H1 (cell line): ENCODE measurements at regions not wholly inside any gene's neighbourhood (a gene's known extent, or its start where the extent isn't known, plus 50 kb on each side); places are given as distances from the start of the nearest gene placed in this dataset.

Source experiments
- CTCF ChIA-PET: fragments of 300-600 bp; sonication (Branson Sonifier 250); formaldehyde crosslinking; loops from one replicate; lab custom pipeline; 2021; ENCODE audit not compliant: partially characterized antibody; lab: Charles Lee
- POLR2A ChIA-PET: fragments of 300-600 bp; sonication (Branson Sonifier 250); formaldehyde crosslinking; loops from one replicate; lab custom pipeline; 2021; ENCODE audit warnings: inconsistent platforms; ENCODE audit not compliant: partially characterized antibody; lab: Charles Lee
- DNase-seq, 2 experiments: peaks; one replicate each; pipeline versions ENCODE4 v3.0.0 to v3.0.0-alpha.2; 2010 to 2022; ENCODE audit warnings: low spot score in 2 of 2, low read depth in 1 of 2, mixed read lengths in 1 of 2
- FAIRE-seq: peaks from 2 replicates; lab custom pipeline; 2011; peaks lifted over from hg19 to GRCh38; lab: Jason Lieb, UNC
- H2AFZ ChIP-seq: 2 replicates; pipeline ENCODE4 v1.8.1; 2012; ENCODE audit warnings: low read length, inconsistent platforms
- H2AK5ac ChIP-seq: 2 replicates; pipeline ENCODE4 v1.6.1; 2013; ENCODE audit warnings: low read depth, low read length
- H2BK120ac ChIP-seq: replicated peaks from 2 replicates; pipeline ENCODE3; 2013; ENCODE audit warnings: low read depth, low read length, inconsistent platforms
- H2BK12ac ChIP-seq: 2 replicates; pipeline ENCODE4 v1.6.1; 2013; ENCODE audit warnings: low read depth, low read length
- H2BK15ac ChIP-seq: 2 replicates; pipeline ENCODE4 v1.6.1; 2013; ENCODE audit warnings: low read length
- H2BK20ac ChIP-seq: 2 replicates; pipeline ENCODE4 v1.6.1; 2013; ENCODE audit warnings: low read length
- H2BK5ac ChIP-seq: 2 replicates; pipeline ENCODE4 v1.6.1; 2013; ENCODE audit warnings: low read depth, low read length
- H3K14ac ChIP-seq: 2 replicates; pipeline ENCODE4 v1.6.1; 2013; ENCODE audit warnings: inconsistent platforms; ENCODE audit not compliant: insufficient read length
- H3K18ac ChIP-seq: 2 replicates; pipeline ENCODE4 v1.6.1; 2013; ENCODE audit warnings: low read length; ENCODE audit errors: extremely low read depth
- H3K23ac ChIP-seq: 2 replicates; pipeline ENCODE4 v1.6.1; 2013; ENCODE audit warnings: inconsistent platforms; ENCODE audit not compliant: insufficient read length
- H3K23me2 ChIP-seq: 2 replicates; pipeline ENCODE4 v1.6.1; 2013; ENCODE audit warnings: low read depth, low read length
- H3K27ac ChIP-seq: 2 replicates; pipeline ENCODE4 v1.6.1; 2011; ENCODE audit warnings: low read depth, low read length, inconsistent platforms
- H3K27me3 ChIP-seq, 4 experiments: replicated peaks in 1 of 4; 1 replicate in 1 of 4; 2 replicates in 3 of 4; pipeline versions ENCODE4 v1.6.1 to v1.8.1; 2011 to 2013; ENCODE audit warnings: low read length in 3 of 4, mild to moderate bottlenecking in 3 of 4, inconsistent platforms in 2 of 4, mixed read lengths in 2 of 4, moderate library complexity in 1 of 4; ENCODE audit not compliant: control insufficient read depth in 3 of 4, insufficient read depth in 3 of 4; ENCODE audit errors: extremely low read depth in 1 of 4
- H3K36me3 ChIP-seq, 4 experiments: 2 replicates each; pipeline versions ENCODE4 v1.6.1 to v1.8.1; 2011 to 2013; ENCODE audit warnings: mild to moderate bottlenecking in 4 of 4, low read length in 3 of 4, moderate library complexity in 2 of 4, control low read depth in 1 of 4, inconsistent platforms in 1 of 4; ENCODE audit not compliant: insufficient read depth in 4 of 4, control insufficient read depth in 2 of 4
- H3K4ac ChIP-seq: replicated peaks from 2 replicates; pipeline ENCODE3; 2013; ENCODE audit warnings: low read length, low read depth, mixed read lengths, inconsistent platforms; ENCODE audit not compliant: insufficient read length
- H3K4me1 ChIP-seq, 4 experiments: replicated peaks in 1 of 4; 1 replicate in 1 of 4; 2 replicates in 3 of 4; pipeline versions ENCODE4 v1.6.1 to v1.8.1; 2011 to 2013; ENCODE audit warnings: low read length in 3 of 4, inconsistent platforms in 2 of 4, mixed read lengths in 1 of 4; ENCODE audit not compliant: insufficient read depth in 4 of 4, control insufficient read depth in 3 of 4
- H3K4me2 ChIP-seq, 2 experiments: 2 replicates each; pipeline versions ENCODE4 v1.6.1 to v1.8.1; 2011 to 2013; ENCODE audit warnings: low read depth in 2 of 2, low read length in 2 of 2, control low read depth in 1 of 2, inconsistent platforms in 1 of 2, mild to moderate bottlenecking in 1 of 2; ENCODE audit not compliant: insufficient read depth in 1 of 2
- H3K4me3 ChIP-seq, 4 experiments: fragments of 200-600, 300-600 bp in 1 of 4; sonication (generic), shearing (Covaris generic), sonication (Bioruptor Twin) in 1 of 4; 2 replicates each; pipeline versions ENCODE4 v1.5.1 to v1.8.1; 2011 to 2016; ENCODE audit warnings: low read length in 4 of 4, low read depth in 3 of 4, control low read depth in 2 of 4, inconsistent platforms in 2 of 4, mild to moderate bottlenecking in 2 of 4, mixed read lengths in 1 of 4, moderate library complexity in 1 of 4; ENCODE audit not compliant: insufficient read depth in 2 of 4; ENCODE audit errors: extremely low read depth in 1 of 4
- H3K56ac ChIP-seq: replicated peaks from 2 replicates; pipeline ENCODE3; 2013; ENCODE audit warnings: low read depth, mild to moderate bottlenecking, mixed read lengths, low read length, inconsistent platforms; ENCODE audit not compliant: insufficient read length
- H3K79me1 ChIP-seq: 2 replicates; pipeline ENCODE4 v1.6.1; 2013; ENCODE audit warnings: low read depth, low read length, control low read depth
- H3K79me2 ChIP-seq, 2 experiments: 2 replicates each; pipeline versions ENCODE4 v1.6.1 to v1.8.1; 2012 to 2013; ENCODE audit warnings: low read length in 2 of 2, mild to moderate bottlenecking in 2 of 2, inconsistent platforms in 1 of 2; ENCODE audit not compliant: insufficient read depth in 2 of 2, control insufficient read depth in 1 of 2
- H3K9ac ChIP-seq, 4 experiments: replicated peaks in 1 of 4; 1 replicate in 1 of 4; 2 replicates in 3 of 4; pipeline versions ENCODE4 v1.6.1 to v1.8.1; 2011 to 2013; ENCODE audit warnings: low read depth in 3 of 4, low read length in 3 of 4, control low read depth in 2 of 4, mild to moderate bottlenecking in 2 of 4, moderate library complexity in 2 of 4, inconsistent platforms in 1 of 4; ENCODE audit errors: extremely low read depth in 1 of 4
- H3K9me3 ChIP-seq, 2 experiments: 2 replicates each; pipeline versions ENCODE4 v1.6.1 to v1.8.1; 2012 to 2013; ENCODE audit warnings: mild to moderate bottlenecking in 2 of 2, moderate library complexity in 2 of 2, control low read depth in 1 of 2, inconsistent platforms in 1 of 2, low read depth in 1 of 2, low read length in 1 of 2, mixed read lengths in 1 of 2; ENCODE audit not compliant: insufficient read depth in 2 of 2
- H4K20me1 ChIP-seq, 2 experiments: replicated peaks in 1 of 2; 2 replicates each; pipeline versions ENCODE3 to v1.8.1; 2011 to 2013; ENCODE audit warnings: inconsistent platforms in 2 of 2, low read length in 2 of 2, mild to moderate bottlenecking in 1 of 2; ENCODE audit not compliant: insufficient read depth in 2 of 2, control insufficient read depth in 1 of 2
- H4K5ac ChIP-seq: 2 replicates; pipeline ENCODE4 v1.6.1; 2013; ENCODE audit warnings: low read length, low read depth, mixed read lengths, inconsistent platforms; ENCODE audit not compliant: insufficient read length
- H4K8ac ChIP-seq: 2 replicates; pipeline ENCODE4 v1.8.0; 2013; ENCODE audit warnings: mild to moderate bottlenecking, moderate library complexity, low read length, inconsistent platforms; ENCODE audit not compliant: insufficient read depth; ENCODE audit errors: extremely low read depth
- H4K91ac ChIP-seq: replicated peaks from 2 replicates; pipeline ENCODE3; 2013; ENCODE audit warnings: low read length, mixed read lengths, inconsistent platforms; ENCODE audit not compliant: insufficient read length
- ASH2L ChIP-seq: fragments of 200-600, 300-600 bp; sonication (generic); IDR thresholded peaks from one replicate; pipeline ENCODE4 v1.7.1; 2017; ENCODE audit warnings: low read length
- BRCA1 ChIP-seq: IDR thresholded peaks from 2 replicates; pipeline ENCODE4 v1.6.1; 2012; ENCODE audit warnings: low read depth, low read length, improper control_type of control experiment
- CTBP2 ChIP-seq: IDR thresholded peaks from 2 replicates; pipeline ENCODE4 v1.7.0; 2011; ENCODE audit warnings: borderline replicate concordance, mild to moderate bottlenecking, moderate library complexity, mixed read lengths, low read length; ENCODE audit not compliant: insufficient read depth, insufficient read length
- HDAC6 ChIP-seq: IDR thresholded peaks from one replicate; pipeline ENCODE4 v1.7.1; 2012; ENCODE audit warnings: low read depth, mild to moderate bottlenecking, inconsistent platforms, low read length, moderate library complexity
- JUN ChIP-seq: IDR thresholded peaks from 2 replicates; pipeline ENCODE4 v1.6.1; 2011; ENCODE audit warnings: low read depth, mild to moderate bottlenecking, improper control_type of control experiment, low read length
- KDM4A ChIP-seq: IDR thresholded peaks from one replicate; pipeline ENCODE4 v1.7.1; 2012; ENCODE audit warnings: low read depth, mild to moderate bottlenecking, moderate library complexity, low read length, inconsistent platforms; ENCODE audit not compliant: severe bottlenecking
- POU5F1 ChIP-seq: IDR thresholded peaks from 2 replicates; pipeline ENCODE4 v1.6.1; 2011; ENCODE audit warnings: low read depth, mild to moderate bottlenecking, low read length, moderate library complexity
- RAD21 ChIP-seq, 2 experiments: IDR thresholded peaks in 1 of 2; conservative IDR thresholded peaks in 1 of 2; 2 replicates each; pipeline ENCODE4 v1.6.1; 2011; ENCODE audit warnings: low read depth in 2 of 2, low read length in 2 of 2, improper control_type of control experiment in 1 of 2, inconsistent platforms in 1 of 2, mild to moderate bottlenecking in 1 of 2, moderate library complexity in 1 of 2
- YY1 ChIP-seq: IDR thresholded peaks from 2 replicates; pipeline ENCODE4 v1.6.1; 2011; ENCODE audit warnings: low read depth, mild to moderate bottlenecking, low read length
- WGBS, 2 experiments: shearing (Covaris generic) in 1 of 2; methylation state at CpG; one replicate each; pipeline versions ENCODE4 v1.1.6 to v1.1.7; 2013 to 2015; ENCODE audit warnings: low lambda C conversion rate in 2 of 2, mixed read lengths in 2 of 2, inconsistent platforms in 1 of 2, low coverage in 1 of 2, missing lambda C conversion rate in 1 of 2; ENCODE audit not compliant: insufficient replicate concordance in 2 of 2, insufficient coverage in 1 of 2, insufficient read length in 1 of 2; ENCODE audit errors: extremely low coverage in 1 of 2, missing lambda C conversion rate in 1 of 2; 5-methylcytosine and 5-hydroxymethylcytosine counted together
- TF ChIP-seq, protein P1 (sequence below): IDR thresholded peaks from 2 replicates; pipeline ENCODE4 v1.6.1; 2012; ENCODE audit warnings: inconsistent platforms

DNA sequence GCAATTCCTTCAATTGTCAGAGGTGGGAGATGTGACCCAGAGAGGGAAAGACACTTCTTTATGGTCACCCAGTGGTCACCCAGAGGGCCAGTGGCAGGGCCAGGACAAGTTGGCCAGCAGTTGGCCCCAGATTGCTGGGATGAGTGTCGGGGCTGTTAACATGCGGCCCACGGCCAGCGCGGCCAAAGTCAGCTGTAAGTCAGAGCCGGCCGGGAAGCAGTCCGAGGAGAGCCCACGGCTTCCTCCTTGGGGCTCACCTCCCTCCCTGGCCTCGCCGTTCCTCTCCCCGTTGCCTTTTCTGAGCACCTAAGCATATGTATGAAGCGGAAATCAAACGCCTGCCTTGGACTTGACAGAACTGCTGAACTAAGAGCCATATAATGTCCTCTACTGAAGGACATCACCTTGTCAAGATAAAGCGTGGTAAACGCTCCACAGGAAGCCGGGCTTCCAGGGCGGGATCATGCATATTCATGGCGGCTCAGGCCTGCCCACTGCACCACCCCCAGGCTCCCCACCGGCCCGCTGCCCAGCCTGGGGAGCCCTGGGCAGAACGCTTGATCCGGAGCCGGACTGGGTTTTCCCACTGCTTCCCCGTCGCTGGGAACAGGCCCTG lies 245.4 kb upstream of the POU3F1 start:
- peak overlapping the region; percentile 90; the same call in 1 of the 2 replicates for H2AFZ ChIP-seq
- H4K20me1 ChIP-seq = no peaks in the 10 kb centered on the region
- no peak overlapping the region for H3K56ac ChIP-seq
- H3K23ac ChIP-seq = no peak overlapping the region
- H4K5ac ChIP-seq = peak overlapping the region; percentile 34
- no peak overlapping the region; a peak in 1 of 7 replicates for H3K9ac ChIP-seq
- H4K8ac ChIP-seq = 0 out of 2 replicates have a peak overlapping the region, but pooled peaks have one; percentile 29
- CTCF ChIA-PET = interaction anchor here (1.0 to 1.2 kb wide), 3 partner anchors 11 to 111 kb away, joined by 3 read pairs; no protein-coding TSS in a partner anchor
- peak overlapping the region; percentile 74 for H2BK20ac ChIP-seq
- peak overlapping the region; percentile 9 for H3K4ac ChIP-seq
- no peak overlapping the region for H3K27ac ChIP-seq
- 0 out of 4 replicates have a peak, but pooled peaks cover 0 to 3% of the 10 kb centered on the region in 2 experiments for H3K9me3 ChIP-seq
- H3K4me3 ChIP-seq = peak overlapping the region in 2 of 4 experiments; percentile 11 to 36; a peak in 3 of 8 replicates
- H2BK15ac ChIP-seq = peak overlapping the region; percentile 84; the same call in 1 of the 2 replicates
- H3K4me1 ChIP-seq = peaks cover 11 to 19% (median 13%) of the 10 kb centered on the region in 4 experiments
- WGBS, 2 experiments = 30% methylated on average over 21 of the region's 26 CpGs; no CpG with 5 or more reads in 1 of the 2 experiments
- H4K91ac ChIP-seq = peak overlapping the region; percentile 58
- H3K4me2 ChIP-seq = peak overlapping the region; percentile 55 to 59
- POLR2A ChIA-PET = interaction anchor here (0.9 to 1.7 kb wide), 3 partner anchors 132 to 200 kb away, joined by 3 to 5 read pairs (median 3); no protein-coding TSS in a partner anchor
- H3K14ac ChIP-seq = no peak overlapping the region
- H3K18ac ChIP-seq = peak overlapping the region; percentile 93
- peak overlapping the region; percentile 25 for H2BK120ac ChIP-seq
- H2AK5ac ChIP-seq = no peak overlapping the region
- no peaks in the 10 kb centered on the region; a peak in 1 of 7 replicates for H3K27me3 ChIP-seq
- no peaks in the 10 kb centered on the region for H3K79me1 ChIP-seq
- H2BK12ac ChIP-seq = peak overlapping the region; percentile 86; the same call in 1 of the 2 replicates
- H3K36me3 ChIP-seq = no peaks in the 10 kb centered on the region
- no peaks in the 10 kb centered on the region for H3K79me2 ChIP-seq
- no peaks in the 10 kb centered on the region for H3K23me2 ChIP-seq
- peak overlapping the region; percentile 87; the same call in 1 of the 2 replicates for H2BK5ac ChIP-seq
- DNase-seq (peak in 1 of 2 experiments; percentile 66), FAIRE-seq (peak; percentile 84)
- TF ChIP-seq, protein P1, sequence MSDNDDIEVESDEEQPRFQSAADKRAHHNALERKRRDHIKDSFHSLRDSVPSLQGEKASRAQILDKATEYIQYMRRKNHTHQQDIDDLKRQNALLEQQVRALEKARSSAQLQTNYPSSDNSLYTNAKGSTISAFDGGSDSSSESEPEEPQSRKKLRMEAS = 0 out of 2 replicates have a peak, but pooled peaks have one; percentile 14
- TF ChIP-seq RAD21 (IDR thresholded peaks at IDR 0.05 in 1 of 2, conservative IDR thresholded peaks at IDR 0.05 in 1 of 2; ENCODE audit: low read depth in 2 of 2, low read length in 2 of 2) (peak in 1 of 2 experiments; percentile 11; a peak in 1 of 4 replicates), KDM4A (peak; percentile 38), BRCA1 (no peak), POU5F1 (peak; percentile 89), JUN (no peak), ASH2L (peak; percentile 72), CTBP2 (peak; percentile 20), YY1 (peak; percentile 81), HDAC6 (no peak)
